ENCODE measurements at regions not wholly inside any gene's neighbourhood (a gene's known extent, or its start where the extent isn't known, plus 50 kb on each side); places are given as distances from the start of the nearest gene placed in this dataset.
"Not testable (repeated sequence)": the region's sequence is repeated elsewhere in the genome, so short reads cannot be mapped to it uniquely, and the experiment has no call there.

- TF ChIP-seq CTCF (IDR thresholded peaks at IDR 0.05); SIN3A (IDR thresholded peaks at IDR 0.05; ENCODE audit: borderline replicate concordance, insufficient read depth, low read depth, low read length); POLR2AphosphoS5 (IDR thresholded peaks at IDR 0.05; ENCODE audit: low read depth, low read length); REST (IDR thresholded peaks at IDR 0.05; ENCODE audit: insufficient read depth in 1 of 2, low read depth in 2 of 2, low read length in 1 of 2); TCF7L2 (IDR thresholded peaks at IDR 0.05; ENCODE audit: low read depth, low read length): not testable (repeated sequence)
Observed at GRCh38 chr15:20168221-20168620, 373.4 kb downstream of the GOLGA6L6 start.

Measured in Panc1 (cell line).